HEK293 (cell line): ENCODE measurements at regions not wholly inside any gene's neighbourhood (a gene's known extent, or its start where the extent isn't known, plus 50 kb on each side); places are given as distances from the start of the nearest gene placed in this dataset.
A peak's percentile ranks its signal among the peaks of the same experiment; 100 is the strongest.

ENCODE experiments used
- CTCF ChIA-PET: fragments of 350-600 bp; formaldehyde crosslinking; extraction: SDS; loops from one replicate; lab custom pipeline; 2021; ENCODE audit warnings: antibody characterized with exemption; lab: Yijun Ruan, JAX
- POLR2A ChIA-PET: fragments of 300-600 bp; formaldehyde crosslinking; extraction: SDS; loops from one replicate; lab custom pipeline; 2020; ENCODE audit warnings: antibody characterized with exemption, inconsistent platforms; lab: Yijun Ruan, JAX
- H3K27ac ChIP-seq: fragments of 200-500 bp; sonication (Bioruptor generic); 2 replicates; pipeline ENCODE4 v1.5.1; 2014; ENCODE audit warnings: low read depth, low read length, control low read depth, inconsistent platforms; ENCODE audit errors: extremely low read depth
- H3K36me3 ChIP-seq, 2 experiments: fragments of 200-500 bp in 1 of 2; sonication (Bioruptor generic) in 1 of 2; 1 replicate in 1 of 2; 2 replicates in 1 of 2; pipeline ENCODE4 v1.5.1; 2014 to 2017; ENCODE audit warnings: inconsistent platforms in 2 of 2, low read length in 2 of 2; ENCODE audit not compliant: control insufficient read depth in 2 of 2, insufficient read depth in 1 of 2
- H3K4me1 ChIP-seq: fragments of 200-500 bp; sonication (Bioruptor generic); 2 replicates; pipeline ENCODE4 v1.5.1; 2014; ENCODE audit warnings: mild to moderate bottlenecking, low read length, inconsistent platforms; ENCODE audit not compliant: control insufficient read depth, insufficient read depth
- H3K4me3 ChIP-seq: 2 replicates; pipeline ENCODE4 v1.5.1; 2011; ENCODE audit warnings: low read depth, mild to moderate bottlenecking, control low read depth, low read length, moderate library complexity
- H3K9me3 ChIP-seq: fragments of 200-500 bp; sonication (Bioruptor generic); 2 replicates; pipeline ENCODE4 v1.5.1; 2014; ENCODE audit warnings: low read depth, low read length, inconsistent platforms; ENCODE audit not compliant: control insufficient read depth, insufficient read depth
- BCL11B ChIP-seq: fragments of 450-650 bp; formaldehyde crosslinking; IDR thresholded peaks from 2 replicates; pipeline ENCODE4 v1.5.1; 2016; ENCODE audit warnings: low read depth, missing biosample characterization, missing genetic modification characterization
- EGR2 ChIP-seq: fragments of 450-650 bp; formaldehyde crosslinking; IDR thresholded peaks from 2 replicates; pipeline ENCODE4 v1.5.1; 2016; ENCODE audit warnings: low read depth, missing biosample characterization, missing genetic modification characterization
- HOXC10 ChIP-seq: sonication (generic); formaldehyde crosslinking; IDR thresholded peaks from 2 replicates; pipeline ENCODE4 v1.8.1; 2023; ENCODE audit warnings: mild to moderate bottlenecking, missing genetic modification reagents
- KLF1 ChIP-seq: fragments of 450-650 bp; formaldehyde crosslinking; IDR thresholded peaks from 2 replicates; pipeline ENCODE4 v1.5.1; 2016; ENCODE audit warnings: missing biosample characterization, missing genetic modification characterization
- MYNN ChIP-seq: fragments of 450-650 bp; formaldehyde crosslinking; IDR thresholded peaks from 2 replicates; pipeline ENCODE4 v1.5.1; 2016; ENCODE audit warnings: missing biosample characterization, missing genetic modification characterization, borderline replicate concordance
- PRDM4 ChIP-seq: fragments of 450-650 bp; formaldehyde crosslinking; IDR thresholded peaks from 2 replicates; pipeline ENCODE4 v1.5.1; 2017; ENCODE audit warnings: missing biosample characterization, missing genetic modification characterization
- REPIN1 ChIP-seq: fragments of 450-650 bp; formaldehyde crosslinking; IDR thresholded peaks from 2 replicates; pipeline ENCODE4 v1.5.1; 2017; ENCODE audit warnings: missing biosample characterization, missing genetic modification characterization, low read depth
- SCRT2 ChIP-seq: fragments of 450-650 bp; formaldehyde crosslinking; IDR thresholded peaks from 2 replicates; pipeline ENCODE4 v1.5.1; 2016; ENCODE audit warnings: missing biosample characterization, missing genetic modification characterization
- SP2 ChIP-seq: fragments of 450-650 bp; formaldehyde crosslinking; IDR thresholded peaks from 2 replicates; pipeline ENCODE4 v1.5.1; 2016; ENCODE audit warnings: missing biosample characterization, missing genetic modification characterization
- ZBTB11 ChIP-seq: fragments of 450-650 bp; formaldehyde crosslinking; conservative IDR thresholded peaks from 2 replicates; pipeline ENCODE4 v1.5.1; 2016; ENCODE audit warnings: low read depth, missing biosample characterization, missing genetic modification characterization
- ZBTB20 ChIP-seq: fragments of 450-650 bp; formaldehyde crosslinking; IDR thresholded peaks from 2 replicates; pipeline ENCODE4 v1.5.1; 2016; ENCODE audit warnings: missing biosample characterization, missing genetic modification characterization
- ZBTB48 ChIP-seq: fragments of 450-650 bp; formaldehyde crosslinking; IDR thresholded peaks from 2 replicates; pipeline ENCODE4 v1.5.1; 2016; ENCODE audit warnings: missing biosample characterization, missing genetic modification characterization
- ZFP41 ChIP-seq: fragments of 450-650 bp; formaldehyde crosslinking; IDR thresholded peaks from 2 replicates; pipeline ENCODE4 v1.5.1; 2016; ENCODE audit warnings: missing biosample characterization, missing genetic modification characterization, borderline replicate concordance
- ZNF19 ChIP-seq: fragments of 450-650 bp; formaldehyde crosslinking; IDR thresholded peaks from 2 replicates; pipeline ENCODE4; 2016; ENCODE audit warnings: missing biosample characterization, missing genetic modification characterization, low read depth
- ZNF2 ChIP-seq: fragments of 450-650 bp; formaldehyde crosslinking; IDR thresholded peaks from 2 replicates; pipeline ENCODE4 v1.5.1; 2016; ENCODE audit warnings: missing biosample characterization, missing genetic modification characterization
- ZNF239 ChIP-seq: fragments of 450-650 bp; formaldehyde crosslinking; IDR thresholded peaks from 2 replicates; pipeline ENCODE4 v1.5.1; 2016; ENCODE audit warnings: missing biosample characterization, missing genetic modification characterization
- ZNF366 ChIP-seq: fragments of 450-650 bp; formaldehyde crosslinking; conservative IDR thresholded peaks from 2 replicates; pipeline ENCODE4 v1.5.1; 2016; ENCODE audit warnings: missing biosample characterization, missing genetic modification characterization
- ZNF521 ChIP-seq: fragments of 450-650 bp; formaldehyde crosslinking; IDR thresholded peaks from 2 replicates; pipeline ENCODE4 v1.5.1; 2017; ENCODE audit warnings: missing biosample characterization, mild to moderate bottlenecking, missing genetic modification characterization
- ZNF544 ChIP-seq: fragments of 450-650 bp; formaldehyde crosslinking; IDR thresholded peaks from 2 replicates; pipeline ENCODE4 v1.5.0; 2017; ENCODE audit warnings: missing biosample characterization, missing genetic modification characterization
- ZNF549 ChIP-seq: fragments of 450-650 bp; IDR thresholded peaks from 2 replicates; pipeline ENCODE4 v1.5.1; 2018; ENCODE audit warnings: missing biosample characterization, missing genetic modification characterization, mild to moderate bottlenecking, inconsistent platforms, moderate library complexity
- ZNF585B ChIP-seq: fragments of 450-650 bp; formaldehyde crosslinking; IDR thresholded peaks from 2 replicates; pipeline ENCODE4 v1.5.1; 2016; ENCODE audit warnings: missing biosample characterization, missing genetic modification characterization

GRCh38 chr10:78547905-78548304 is 514.2 kb downstream of the RPS24 start:
- Histone ChIP-seq H3K9me3 (no peaks in the 10 kb centered on the region), H3K27ac (no peak overlapping the region), H3K4me3 (no peak overlapping the region), H3K36me3 (no peaks in the 10 kb centered on the region), H3K4me1 (peaks cover 9% of the 10 kb centered on the region)
- ChIA-PET CTCF (interaction anchor here (0.7 kb wide), 1 partner anchor 93 kb away, joined by 3 read pairs; no protein-coding TSS in a partner anchor), POLR2A (no interaction called here)
- no peak for TF ChIP-seq ZNF585B
- TF ChIP-seq BCL11B (tag by site-specific recombination) = no peak
- TF ChIP-seq SCRT2 (tag by site-specific recombination) = no peak
- TF ChIP-seq ZBTB11 (tag by site-specific recombination) = no peak
- no peak for TF ChIP-seq ZNF19 (tag by site-specific recombination)
- no peak for TF ChIP-seq ZNF2 (tag by site-specific recombination)
- TF ChIP-seq ZBTB48 (tag by site-specific recombination) = no peak
- TF ChIP-seq ZNF239 (tag by site-specific recombination) = no peak
- no peak for TF ChIP-seq KLF1

- ChIA-PET POLR2A (no interaction called here), CTCF (interaction anchor here (0.7 kb wide), 1 partner anchor 93 kb away, joined by 3 read pairs; no protein-coding TSS in a partner anchor)
- no peaks in the 10 kb centered on the region for H3K36me3 ChIP-seq
- no peak overlapping the region for H3K27ac ChIP-seq
- no peak overlapping the region for H3K4me3 ChIP-seq
- peaks cover 9% of the 10 kb centered on the region for H3K4me1 ChIP-seq
- H3K9me3 ChIP-seq = no peaks in the 10 kb centered on the region
- TF ChIP-seq ZNF366 (tag by site-specific recombination) (peak; percentile 92), ZNF521 (no peak), EGR2 (tag by site-specific recombination) (no peak), ZFP41 (no peak), ZBTB20 (tag by site-specific recombination) (0 out of 2 replicates have a peak, but pooled peaks have one; percentile 13), HOXC10 (no peak), SP2 (tag by site-specific recombination) (no peak), ZNF549 (no peak), PRDM4 (tag by site-specific recombination) (no peak), ZNF544 (tag by site-specific recombination) (peak; percentile 21; the same call in 1 of the 2 replicates), MYNN (tag by site-specific recombination) (no peak), REPIN1 (tag by site-specific recombination) (no peak)
Measured at GRCh38 chr10:78548369-78548768, 514.7 kb downstream of the RPS24 start.
